Stimulated activated CD4-positive, alpha-beta T cell treated with anti-CD3 and anti-CD28 coated beads, Interleukin-2, amount 100 ng/mL, for 48 hours (primary cell): ENCODE measurements at regions not wholly inside any gene's neighbourhood (a gene's known extent, or its start where the extent isn't known, plus 50 kb on each side); places are given as distances from the start of the nearest gene placed in this dataset.

Source experiments
- DNase-seq, 2 donors: peaks; one replicate each; pipeline ENCODE4 v3.0.0-alpha.2; 2020

GRCh38 chr3:21357241-21357640, 393.8 kb downstream of the ZNF385D start:
- DNase-seq = no peak

GRCh38 chr3:21356402-21356801, 394.6 kb downstream of the ZNF385D start:
- DNase-seq = no peak

- no peak for DNase-seq
These were observed 405.5 kb downstream of the ZNF385D start for GRCh38 chr3:21345382-21345976.

GRCh38 chr3:21331857-21332256, 419.2 kb downstream of the ZNF385D start:
- no peak for DNase-seq

- DNase-seq = no peak
These were observed 419.7 kb downstream of the ZNF385D start for GRCh38 chr3:21331321-21331720.

- DNase-seq = no peak
These were observed 420.7 kb downstream of the ZNF385D start for GRCh38 chr3:21330293-21330692.

GRCh38 chr3:21328711-21329390, 422.2 kb downstream of the ZNF385D start:
- no peak for DNase-seq

- no peak for DNase-seq
These were observed 424.1 kb downstream of the ZNF385D start for GRCh38 chr3:21326704-21327475.

GRCh38 chr3:21314688-21315087, 436.3 kb downstream of the ZNF385D start:
- no peak for DNase-seq

GRCh38 chr3:21310891-21311290, 440.1 kb downstream of the ZNF385D start:
- no peak for DNase-seq

- DNase-seq = no peak
These were observed 440.8 kb downstream of the ZNF385D start for GRCh38 chr3:21310161-21310560.

- DNase-seq = no peak
These were observed 453.7 kb downstream of the ZNF385D start for GRCh38 chr3:21297304-21297703.

- DNase-seq = no peak
These were observed 456.2 kb downstream of the ZNF385D start for GRCh38 chr3:21294768-21295167.

- DNase-seq = no peak
These were observed 458.0 kb downstream of the ZNF385D start for GRCh38 chr3:21292971-21293370.

GRCh38 chr3:21290557-21290956, 460.5 kb downstream of the ZNF385D start:
- DNase-seq = no peak

GRCh38 chr3:21274079-21274571, 476.9 kb downstream of the ZNF385D start:
- DNase-seq = no peak

GRCh38 chr3:21273259-21274025, 477.6 kb downstream of the ZNF385D start:
- DNase-seq = no peak

- no peak for DNase-seq
These were observed 479.4 kb downstream of the ZNF385D start for GRCh38 chr3:21271606-21272016.

- DNase-seq = no peak
These were observed 481.1 kb downstream of the ZNF385D start for GRCh38 chr3:21269882-21270281.

GRCh38 chr3:21260507-21260906, 490.5 kb downstream of the ZNF385D start:
- no peak for DNase-seq

- no peak for DNase-seq
These were observed 491.1 kb downstream of the ZNF385D start for GRCh38 chr3:21259896-21260295.

GRCh38 chr3:21256932-21257331, 494.1 kb downstream of the ZNF385D start:
- no peak for DNase-seq

- DNase-seq = no peak
These were observed 512.3 kb downstream of the ZNF385D start for GRCh38 chr3:21238661-21239060.
